Amniotic stem cell (primary cell): ENCODE measurements at regions not wholly inside any gene's neighbourhood (a gene's known extent, or its start where the extent isn't known, plus 50 kb on each side); places are given as distances from the start of the nearest gene placed in this dataset.

Experiments
- DNase-seq: peaks from one replicate; lab custom pipeline; 2025; lab: John Stamatoyannopoulos, UW

DNA sequence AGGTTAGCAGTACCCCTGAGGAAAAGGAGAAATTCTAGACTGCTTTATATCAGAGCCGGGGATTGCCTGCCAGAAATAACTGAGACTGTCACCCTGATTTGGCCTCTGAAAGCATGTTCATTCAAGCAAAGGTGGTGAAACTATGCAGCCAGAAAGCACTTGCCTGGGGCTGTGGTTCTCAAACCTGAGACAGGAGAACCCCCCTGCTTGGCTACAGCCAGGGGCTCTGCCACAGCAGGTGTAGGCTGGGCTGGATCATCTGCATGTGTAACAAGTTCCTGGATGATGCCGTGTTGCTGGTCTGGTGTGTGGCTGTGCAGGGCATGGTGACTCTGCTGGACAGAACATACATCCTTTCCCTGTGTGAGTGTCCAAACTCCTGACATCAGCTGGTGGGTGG is 157.8 kb downstream of the NXNL2 start:
- no peak for DNase-seq

DNA sequence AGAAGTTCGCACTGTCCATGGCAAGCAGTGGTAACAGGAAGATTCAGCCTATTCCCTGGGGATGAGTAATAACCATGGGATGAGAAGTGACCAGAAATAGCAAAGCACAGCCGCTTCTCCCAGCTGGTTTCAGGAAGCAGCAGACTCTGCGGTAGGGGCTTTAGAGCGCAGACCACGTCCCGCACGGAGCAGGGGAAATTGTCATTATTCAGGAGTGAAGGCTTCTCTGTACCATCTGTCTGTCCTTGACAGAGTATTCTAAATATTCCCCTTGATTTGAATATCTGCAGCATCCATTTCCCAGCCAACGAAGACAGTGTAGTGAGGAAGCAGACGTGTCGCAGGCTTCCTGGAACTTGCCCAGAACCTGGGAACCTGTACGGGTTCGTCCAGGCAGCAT is 159.6 kb downstream of the NXNL2 start:
- no peak for DNase-seq

- DNase-seq: no peak
Measured at GRCh38 chr9:88696501-88696900, 161.5 kb downstream of the NXNL2 start.

- no peak for DNase-seq
Measured at GRCh38 chr9:88697764-88698432, 162.9 kb downstream of the NXNL2 start.

- no peak for DNase-seq
Measured at GRCh38 chr9:88702985-88703384, 168.0 kb downstream of the NXNL2 start.

GRCh38 chr9:88706193-88707113 is 171.5 kb downstream of the NXNL2 start:
- DNase-seq: no peak

DNA sequence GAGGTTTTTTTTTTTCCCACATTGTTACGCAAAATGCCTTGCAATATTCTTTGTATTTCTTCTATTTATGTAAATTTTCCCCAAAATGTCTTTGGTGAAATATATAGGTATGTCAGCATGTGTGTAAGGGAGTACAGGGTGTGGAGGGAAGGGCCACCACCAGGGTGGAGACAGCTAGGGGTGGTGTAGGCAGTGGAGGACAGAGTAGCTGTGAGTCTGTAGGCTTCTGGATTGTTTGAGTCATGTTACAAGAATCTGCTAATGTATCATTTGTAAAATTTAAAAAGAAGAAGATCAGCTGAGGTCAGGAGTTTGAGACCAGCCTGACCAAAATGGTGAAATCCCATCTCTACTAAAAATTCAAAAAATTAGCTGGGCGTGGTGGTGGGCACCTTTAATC is 175.5 kb downstream of the NXNL2 start:
- DNase-seq: no peak

DNA sequence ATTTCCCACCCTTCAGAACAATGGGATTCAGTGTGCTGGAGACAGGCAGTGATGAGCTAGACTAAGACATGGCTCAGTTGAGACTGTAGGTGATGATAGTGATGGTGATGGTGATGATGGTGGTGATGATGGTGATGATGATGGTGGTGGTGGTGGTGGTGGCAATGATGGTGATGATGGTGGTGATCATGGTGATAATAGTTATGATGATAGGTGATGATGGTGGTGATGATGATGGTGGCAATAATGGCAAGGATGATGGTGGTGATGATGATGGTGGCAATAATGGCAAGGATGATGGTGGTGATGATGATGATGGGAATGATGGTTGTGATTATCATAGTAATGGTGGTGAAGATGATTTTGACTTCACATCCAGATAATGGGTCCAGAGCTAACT is 176.7 kb downstream of the NXNL2 start:
- no peak for DNase-seq

- no peak for DNase-seq
Measured at GRCh38 chr9:88712484-88712883, 177.5 kb downstream of the NXNL2 start.

DNA sequence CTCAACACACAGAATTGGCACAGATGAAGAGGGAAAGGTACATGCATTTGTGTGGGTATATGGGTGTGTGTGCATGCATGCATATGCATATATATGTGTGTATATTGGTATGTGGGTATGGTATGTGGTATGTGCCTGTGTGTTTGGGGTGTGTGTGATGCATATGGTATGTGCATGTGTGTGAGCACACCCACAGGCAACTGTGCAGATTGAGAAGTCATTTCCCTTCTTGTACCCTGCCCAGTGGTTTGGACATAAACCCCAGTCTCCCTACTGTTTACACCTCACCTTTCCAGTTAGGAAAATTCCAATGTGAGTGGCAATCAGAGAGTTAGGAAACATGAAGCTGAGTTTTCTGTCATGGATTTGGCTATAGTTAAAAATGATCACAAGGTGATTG is 178.0 kb downstream of the NXNL2 start:
- no peak for DNase-seq

DNA sequence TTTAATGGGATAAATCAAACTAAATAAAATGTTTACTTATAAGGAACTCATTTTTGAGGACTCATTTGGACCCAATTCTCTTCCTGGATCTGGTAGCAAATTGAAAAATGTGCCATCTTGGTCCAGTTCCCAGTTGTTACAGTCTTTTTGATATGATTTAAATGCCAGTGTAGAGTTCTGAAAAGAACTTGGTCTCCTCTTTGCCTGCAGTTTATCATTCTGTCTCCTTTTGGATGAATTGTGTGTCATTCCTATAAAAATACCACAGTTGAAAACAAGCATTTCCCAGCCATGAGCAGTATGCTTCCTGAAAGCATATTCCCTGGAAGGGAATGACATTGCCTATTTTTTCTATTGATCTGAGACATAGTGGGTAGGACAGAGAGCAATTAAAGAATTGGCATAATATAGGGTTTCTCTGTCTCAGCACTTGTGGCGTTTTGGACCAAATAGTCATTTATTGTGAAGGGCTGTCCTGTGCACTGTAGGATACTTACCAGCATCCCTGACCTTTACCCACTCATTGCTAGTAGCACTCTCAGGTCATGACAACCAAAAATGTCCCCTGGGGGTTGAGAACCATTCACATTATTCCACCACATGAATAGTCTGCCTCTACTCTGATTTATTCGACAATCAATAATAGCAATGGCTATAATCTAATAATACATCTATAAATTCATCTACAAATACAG is 181.8 kb downstream of the NXNL2 start:
- DNase-seq: no peak

GRCh38 chr9:88721025-88721424 is 186.0 kb downstream of the NXNL2 start:
- no peak for DNase-seq

DNA sequence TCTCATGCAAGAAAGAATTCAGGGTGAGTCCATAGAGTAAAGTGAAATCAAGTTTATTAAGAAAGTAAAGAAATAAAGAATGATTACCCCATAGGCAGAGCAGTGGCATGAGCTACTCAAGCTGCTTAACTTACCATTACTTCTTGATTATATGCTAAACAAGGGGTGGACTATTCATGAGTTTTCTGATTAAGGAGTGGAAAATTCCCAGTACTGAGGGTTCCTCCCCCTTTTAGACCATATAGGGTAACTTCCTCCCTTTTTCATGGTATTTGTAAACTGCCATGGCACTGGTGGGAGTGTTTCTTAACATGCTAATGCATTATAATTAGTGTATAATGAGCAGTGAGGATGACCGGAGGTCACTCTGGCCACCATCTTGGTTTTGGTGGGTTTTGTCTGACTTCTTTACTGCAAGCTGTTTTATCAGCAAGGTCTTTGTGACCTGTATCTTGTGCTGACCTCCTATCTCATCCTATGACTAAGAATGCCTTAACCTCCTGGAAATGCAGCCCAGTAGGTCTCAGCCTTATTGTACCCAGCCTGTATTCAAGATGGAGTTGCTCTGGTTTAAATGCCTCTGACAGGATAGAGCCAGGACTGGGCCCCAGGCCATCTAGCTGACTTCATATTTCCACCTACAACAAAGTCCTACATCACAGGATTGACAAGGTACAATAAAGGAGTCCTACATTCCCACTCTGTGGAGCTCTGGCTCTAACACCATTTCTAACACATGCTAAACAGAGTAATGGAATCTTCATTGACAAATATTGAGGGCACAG is 186.7 kb downstream of the NXNL2 start:
- no peak for DNase-seq

DNA sequence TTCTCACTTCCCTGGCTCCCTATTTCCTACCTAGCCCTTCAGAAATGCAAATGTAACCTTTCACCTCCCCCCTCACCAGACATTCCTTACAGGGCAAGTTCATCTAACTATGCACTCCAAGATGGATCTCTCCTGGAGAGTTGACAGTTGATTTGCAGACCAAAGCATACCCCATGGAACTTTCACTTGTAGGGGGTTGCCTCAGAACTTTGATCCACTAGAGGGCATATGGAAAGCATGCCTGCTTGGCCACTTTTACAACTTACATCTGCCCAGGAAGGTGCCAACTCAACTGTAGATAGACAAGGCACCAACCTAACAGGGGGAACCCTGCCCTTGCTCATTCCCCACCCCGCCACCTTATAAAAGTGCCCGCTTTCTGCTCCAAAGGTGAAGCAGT is 187.8 kb downstream of the NXNL2 start:
- no peak for DNase-seq

GRCh38 chr9:88723751-88724150 is 188.8 kb downstream of the NXNL2 start:
- no peak for DNase-seq

- no peak for DNase-seq
Measured at GRCh38 chr9:88724331-88724730, 189.4 kb downstream of the NXNL2 start.

DNA sequence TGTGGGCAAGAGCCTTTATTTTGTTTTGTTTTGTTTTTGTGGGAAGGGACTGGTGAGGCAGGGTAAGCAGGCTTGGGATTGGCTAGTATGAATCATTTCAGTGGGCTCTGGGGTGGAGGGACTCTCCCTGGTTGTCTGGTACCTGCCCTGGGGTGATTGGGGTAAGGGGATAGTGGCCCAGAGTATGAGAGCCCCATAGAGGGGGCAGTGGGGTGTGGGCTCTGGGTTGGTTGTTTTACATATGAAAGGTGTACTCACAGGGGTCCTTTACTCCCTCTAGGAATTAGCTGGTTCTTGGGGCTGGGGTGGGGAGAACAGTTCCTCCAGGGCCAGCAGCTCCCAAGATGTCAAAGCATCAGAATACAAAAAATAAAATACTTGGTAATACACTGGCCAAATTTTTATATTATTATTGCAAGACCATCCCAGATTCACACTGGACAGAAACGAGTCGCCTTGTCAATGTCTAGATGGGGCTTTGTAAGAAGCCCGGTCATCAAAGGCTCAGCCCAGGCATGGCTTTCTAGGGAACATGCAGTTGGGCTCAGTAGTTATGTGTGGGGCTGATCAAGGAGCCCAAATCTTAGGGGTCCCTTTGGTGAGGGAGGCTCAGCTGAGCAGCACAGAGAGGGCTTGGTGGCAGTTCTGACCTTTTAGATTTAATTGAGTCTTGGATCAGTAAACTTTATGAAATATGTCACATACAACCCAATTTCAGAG is 190.5 kb downstream of the NXNL2 start:
- no peak for DNase-seq

- no peak for DNase-seq
Measured at GRCh38 chr9:88726803-88727202, 191.8 kb downstream of the NXNL2 start.

DNA sequence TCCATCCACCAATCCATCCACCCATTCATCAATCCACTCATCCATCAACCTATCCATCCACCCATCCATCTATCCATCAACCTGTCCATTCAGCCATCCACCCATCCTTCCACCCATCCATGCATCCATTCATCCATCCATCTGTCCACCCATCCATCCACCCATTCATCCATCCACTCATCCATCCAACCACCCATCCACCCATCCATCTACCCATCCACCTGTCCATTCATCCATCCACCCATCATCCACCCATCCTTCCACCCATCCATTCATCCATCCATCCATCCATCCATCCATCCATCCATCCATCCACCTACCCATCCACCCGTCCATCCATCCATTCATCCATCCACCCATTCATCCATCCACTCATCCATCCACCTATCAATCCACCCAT is 195.8 kb downstream of the NXNL2 start:
- DNase-seq: no peak

- DNase-seq: no peak
Measured at GRCh38 chr9:88732128-88732527, 197.2 kb downstream of the NXNL2 start.

GRCh38 chr9:88733651-88734421 is 198.9 kb downstream of the NXNL2 start:
- DNase-seq: no peak
